ENCODE measurements at regions not wholly inside any gene's neighbourhood (a gene's known extent, or its start where the extent isn't known, plus 50 kb on each side); places are given as distances from the start of the nearest gene placed in this dataset.

DNA sequence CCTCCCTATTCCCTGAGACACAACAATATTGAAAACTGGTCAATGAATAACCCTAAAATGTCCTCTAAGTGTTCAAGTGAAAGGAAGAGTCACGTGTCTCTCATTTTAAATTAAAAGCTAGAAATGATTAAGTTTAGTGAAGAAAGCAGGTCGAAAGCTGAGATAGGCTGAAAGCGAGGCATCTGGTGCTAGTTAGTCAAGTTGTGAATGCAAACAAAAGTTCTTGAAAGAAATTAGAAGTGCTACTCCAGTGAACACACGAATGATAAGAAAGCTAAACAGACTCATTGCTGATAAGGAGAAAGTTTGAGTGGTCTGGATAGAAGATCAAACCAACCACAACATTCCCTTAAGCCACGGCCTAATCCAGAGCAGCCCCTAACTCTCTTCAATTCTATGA, 99.4 kb upstream of the ZNF507 start:
- Histone ChIP-seq H3K27me3 (peaks cover 0 to 5% of the 10 kb centered on the region in 2 donors), H3K36me3 (no peaks in the 10 kb centered on the region), H3K9me3 (peaks cover 0 to 4% of the 10 kb centered on the region in 2 donors), H3K27ac (no peak overlapping the region), H3K4me1 (no peaks in the 10 kb centered on the region), H3K4me3 (no peak overlapping the region)
- DNase-seq (peak in 1 of 4 donors; percentile 46), ATAC-seq (peak; percentile 72)
- intact Hi-C loops (cut with DNase I), result no loop called here
- TF ChIP-seq, protein P1, sequence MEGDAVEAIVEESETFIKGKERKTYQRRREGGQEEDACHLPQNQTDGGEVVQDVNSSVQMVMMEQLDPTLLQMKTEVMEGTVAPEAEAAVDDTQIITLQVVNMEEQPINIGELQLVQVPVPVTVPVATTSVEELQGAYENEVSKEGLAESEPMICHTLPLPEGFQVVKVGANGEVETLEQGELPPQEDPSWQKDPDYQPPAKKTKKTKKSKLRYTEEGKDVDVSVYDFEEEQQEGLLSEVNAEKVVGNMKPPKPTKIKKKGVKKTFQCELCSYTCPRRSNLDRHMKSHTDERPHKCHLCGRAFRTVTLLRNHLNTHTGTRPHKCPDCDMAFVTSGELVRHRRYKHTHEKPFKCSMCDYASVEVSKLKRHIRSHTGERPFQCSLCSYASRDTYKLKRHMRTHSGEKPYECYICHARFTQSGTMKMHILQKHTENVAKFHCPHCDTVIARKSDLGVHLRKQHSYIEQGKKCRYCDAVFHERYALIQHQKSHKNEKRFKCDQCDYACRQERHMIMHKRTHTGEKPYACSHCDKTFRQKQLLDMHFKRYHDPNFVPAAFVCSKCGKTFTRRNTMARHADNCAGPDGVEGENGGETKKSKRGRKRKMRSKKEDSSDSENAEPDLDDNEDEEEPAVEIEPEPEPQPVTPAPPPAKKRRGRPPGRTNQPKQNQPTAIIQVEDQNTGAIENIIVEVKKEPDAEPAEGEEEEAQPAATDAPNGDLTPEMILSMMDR (IDR thresholded peaks at IDR 0.05), result no peak

DNA sequence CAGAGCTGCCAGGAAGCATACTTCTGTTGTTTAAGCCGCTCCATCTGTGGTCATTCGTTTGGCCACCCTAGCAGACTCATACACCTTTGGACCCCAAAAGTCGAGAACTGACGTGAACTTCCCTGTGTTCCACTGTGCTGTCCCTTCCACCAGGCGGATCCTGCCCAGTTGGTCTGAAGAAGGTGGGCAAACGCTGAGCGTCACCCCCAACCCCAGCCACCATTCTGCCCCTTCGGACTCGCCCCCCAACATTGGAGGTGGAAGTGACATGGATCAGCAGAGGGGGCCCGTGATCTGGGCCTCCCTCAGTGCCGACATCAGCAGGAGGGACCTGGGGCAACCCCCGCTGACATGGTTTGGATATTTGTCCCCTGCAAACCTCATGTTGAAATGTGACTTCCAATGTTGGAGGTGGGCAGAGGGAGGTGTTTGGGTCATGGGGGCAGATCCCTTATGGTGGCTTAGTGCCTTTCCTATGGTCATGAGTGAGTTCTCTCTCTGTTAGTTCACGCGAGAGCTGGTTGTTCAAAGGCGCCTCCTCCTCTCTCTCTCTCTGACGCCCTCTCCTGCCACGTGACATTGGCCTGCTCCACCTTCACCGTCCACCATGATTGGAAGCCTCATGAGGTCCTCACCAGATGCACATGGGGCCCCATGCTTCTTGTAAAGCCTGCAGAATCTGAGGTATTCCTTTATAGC, 93.6 kb upstream of the ZNF507 start:
- no peak for DNase-seq
- Histone ChIP-seq H3K27ac (no peak overlapping the region), H3K9me3 (peaks cover 0 to 3% of the 10 kb centered on the region in 2 donors), H3K27me3 (peaks cover 0 to 31% of the 10 kb centered on the region in 2 donors), H3K4me1 (no peaks in the 10 kb centered on the region), H3K4me3 (no peak overlapping the region), H3K36me3 (no peaks in the 10 kb centered on the region)
- TF ChIP-seq, protein P1 (IDR thresholded peaks at IDR 0.05), result no peak
- intact Hi-C loops (cut with DNase I), result no loop called here
- ATAC-seq, result no peak

DNA sequence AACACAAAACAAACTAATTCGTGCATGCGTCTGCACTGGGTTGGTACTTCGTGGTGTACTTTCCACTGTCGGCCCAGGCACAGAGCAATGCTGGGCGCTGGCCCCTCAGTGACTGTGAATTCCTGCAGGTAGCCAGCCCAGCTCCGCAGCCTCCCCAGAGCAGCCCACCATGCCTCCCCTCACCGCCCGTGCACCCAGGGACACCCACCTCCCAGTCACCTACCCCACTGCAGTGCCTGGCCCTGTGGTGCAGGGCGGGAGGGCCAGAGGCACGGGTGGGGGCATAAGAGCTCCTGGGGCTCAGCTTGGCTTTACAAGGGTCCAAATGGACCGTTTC, 93.1 kb upstream of the ZNF507 start:
- TF ChIP-seq, protein P1 (IDR thresholded peaks at IDR 0.05), result no peak
- Histone ChIP-seq H3K36me3 (no peaks in the 10 kb centered on the region), H3K4me1 (no peaks in the 10 kb centered on the region), H3K27ac (no peak overlapping the region), H3K9me3 (no peaks in the 10 kb centered on the region), H3K27me3 (peaks cover 0 to 33% of the 10 kb centered on the region in 2 donors), H3K4me3 (no peak overlapping the region)
- ATAC-seq, result no peak
- DNase-seq, result no peak
- intact Hi-C loops (cut with DNase I), result no loop called here

DNA sequence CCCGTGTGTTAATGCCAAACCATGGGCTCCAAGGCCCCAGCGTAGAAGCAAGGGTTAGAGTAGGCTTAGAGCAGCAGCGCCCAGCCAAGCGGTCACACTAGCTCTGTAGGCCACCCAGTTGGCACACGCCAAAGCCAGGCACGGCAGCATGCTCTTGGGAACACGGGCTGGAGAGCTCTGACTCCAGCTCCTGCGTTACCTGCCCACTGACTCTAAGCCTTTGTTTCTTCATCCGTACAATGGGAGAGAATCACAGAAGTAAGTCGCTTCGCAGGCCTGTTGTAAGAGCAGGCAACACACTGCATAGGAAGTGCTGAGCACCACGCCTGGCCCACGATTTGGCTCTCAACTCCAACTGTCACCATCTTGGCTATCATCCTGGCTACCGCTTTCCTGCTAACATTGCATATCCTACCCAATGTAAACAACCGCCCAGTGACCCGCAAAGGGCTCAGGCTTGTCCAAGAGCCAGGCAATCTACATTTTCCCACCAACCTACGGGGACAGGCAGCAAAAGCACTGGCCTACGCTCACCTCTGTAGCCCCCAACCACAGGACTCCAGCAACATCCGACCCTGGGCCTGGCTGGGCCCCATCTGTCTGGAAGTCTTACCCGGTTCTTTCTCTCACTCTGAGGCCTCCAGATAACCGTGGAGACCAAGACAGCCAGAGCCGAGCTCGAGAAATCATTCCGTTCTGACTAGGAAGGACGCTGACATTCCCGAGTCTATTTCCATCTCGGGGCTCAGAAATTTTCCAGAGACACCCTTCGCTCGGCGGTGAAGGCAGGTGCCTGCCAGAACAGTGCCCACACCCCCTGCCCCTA, 91.5 kb upstream of the ZNF507 start:
- intact Hi-C loops (cut with DNase I), result no loop called here
- peaks cover 0 to 43% of the 10 kb centered on the region in 2 donors for H3K27me3 ChIP-seq
- no peaks in the 10 kb centered on the region for H3K4me1 ChIP-seq
- H3K27ac ChIP-seq, result no peak overlapping the region
- no peak for ATAC-seq
- no peaks in the 10 kb centered on the region for H3K36me3 ChIP-seq
- no peak overlapping the region for H3K4me3 ChIP-seq
- peak in 1 of 4 donors; percentile 10 for DNase-seq
- TF ChIP-seq, protein P1 (IDR thresholded peaks at IDR 0.05), result no peak
- H3K9me3 ChIP-seq, result no peaks in the 10 kb centered on the region

DNA sequence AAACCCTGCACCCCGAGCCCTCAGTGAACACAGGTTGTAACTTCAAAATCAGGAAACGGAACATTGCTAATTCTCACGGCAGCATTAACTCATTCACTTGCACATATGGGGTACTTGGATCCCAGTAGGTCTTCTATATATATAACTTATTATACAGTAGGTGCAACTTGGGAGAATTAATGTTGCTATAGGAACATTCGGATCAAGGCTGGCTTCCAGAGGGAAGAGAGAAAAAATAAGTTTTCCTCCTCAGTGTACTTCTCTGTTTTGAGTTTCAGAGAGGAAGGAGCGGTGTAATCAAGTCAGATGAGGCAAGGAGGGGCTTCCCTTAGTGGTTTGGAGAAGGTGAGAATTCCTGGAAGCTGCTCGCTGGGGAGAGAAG, 90.9 kb upstream of the ZNF507 start:
- H3K27me3 ChIP-seq, result peaks cover 0 to 39% of the 10 kb centered on the region in 2 donors
- no peak overlapping the region for H3K27ac ChIP-seq
- H3K9me3 ChIP-seq, result no peaks in the 10 kb centered on the region
- H3K4me1 ChIP-seq, result no peaks in the 10 kb centered on the region
- no peak for DNase-seq
- H3K36me3 ChIP-seq, result no peaks in the 10 kb centered on the region
- H3K4me3 ChIP-seq, result no peak overlapping the region
- intact Hi-C loops (cut with DNase I), result no loop called here
- TF ChIP-seq, protein P1 (IDR thresholded peaks at IDR 0.05), result no peak
- ATAC-seq, result no peak
